Right lobe of liver (tissue), 4 donors: ENCODE measurements at regions not wholly inside any gene's neighbourhood (a gene's known extent, or its start where the extent isn't known, plus 50 kb on each side); places are given as distances from the start of the nearest gene placed in this dataset.

Source experiments
- CTCF ChIP-seq, 4 donors: fragments of 200-600 bp in 3 of 4; fragments of 450-650 bp in 1 of 4; IDR thresholded peaks; one replicate each; pipeline versions ENCODE4 v1.5.1 to v1.8.0; 2016 to 2022; ENCODE audit warnings: antibody characterized with exemption in 4 of 4, mild to moderate bottlenecking in 2 of 4
- POLR2A ChIP-seq: fragments of 450-650 bp; IDR thresholded peaks from one replicate; pipeline ENCODE4 v1.6.1; 2017; ENCODE audit warnings: antibody characterized with exemption, mild to moderate bottlenecking
- donor health status: DM: no; HTN: no; CAD: no.
- donor health status: DM: no; HTN: no; CAD: no.
- donor health status: DM: no; HTN: yes; CAD: no.

GRCh38 chrX:4315891-4316290 is 602.4 kb upstream of the PRKX start:
- TF ChIP-seq POLR2A (no peak), CTCF (IDR thresholded peaks at IDR 0.05) (no peak)
